Stimulated activated CD8-positive, alpha-beta memory T cell treated with anti-CD3 and anti-CD28 coated beads, Interleukin-15, amount 100 ng/mL, for 4 hours (primary cell): ENCODE measurements at regions not wholly inside any gene's neighbourhood (a gene's known extent, or its start where the extent isn't known, plus 50 kb on each side); places are given as distances from the start of the nearest gene placed in this dataset.

ENCODE experiments used
- DNase-seq, 2 donors: peaks; one replicate each; pipeline ENCODE4 v3.0.0-alpha.2; 2020; ENCODE audit warnings: low read depth in 2 of 2

- DNase-seq = no peak
These were observed 56.3 kb upstream of the ECE1 start for GRCh38 chr1:21346365-21347071.

GRCh38 chr1:21344750-21345443 is 54.6 kb upstream of the ECE1 start:
- no peak for DNase-seq

GRCh38 chr1:21344098-21344749 is 54.0 kb upstream of the ECE1 start:
- no peak for DNase-seq

- no peak for DNase-seq
These were observed 52.9 kb upstream of the ECE1 start for GRCh38 chr1:21342961-21343838.

- DNase-seq = no peak
These were observed 51.3 kb upstream of the ECE1 start for GRCh38 chr1:21341517-21342078.

- DNase-seq = no peak
These were observed 50.8 kb upstream of the ECE1 start for GRCh38 chr1:21341022-21341421.

GRCh38 chr1:21340230-21340945 is 50.1 kb upstream of the ECE1 start:
- DNase-seq = no peak
